Activated T-cell treated with anti-CD3 and anti-CD28 coated beads, Interleukin-2, amount 50 U/mL, for 72 hours (primary cell): ENCODE measurements at regions not wholly inside any gene's neighbourhood (a gene's known extent, or its start where the extent isn't known, plus 50 kb on each side); places are given as distances from the start of the nearest gene placed in this dataset.

ENCODE experiments used
- ATAC-seq, 2 donors: fragments of 150-1000 bp; cut with Tn5 transposase; replicated peaks in 1 of 2; 2 replicates each; pipeline ENCODE4 v1.10.0; 2021; ENCODE audit warnings: moderate library complexity in 2 of 2, mild to moderate bottlenecking in 1 of 2
- DNase-seq, 2 donors: peaks; one replicate each; pipeline ENCODE4 v3.0.0; 2021 to 2022; ENCODE audit warnings: mixed read lengths in 1 of 2
- H3K27ac Mint-ChIP-seq: one replicate; pipeline ENCODE4 v1.8.0; 2022; ENCODE audit warnings: mild to moderate bottlenecking, moderate library complexity, mixed read lengths
- H3K27me3 Mint-ChIP-seq: one replicate; pipeline ENCODE4 v1.8.0; 2022; ENCODE audit warnings: low read depth, mixed read lengths
- H3K36me3 Mint-ChIP-seq, 2 donors: one replicate each; pipeline ENCODE4 v1.8.0; 2022; ENCODE audit warnings: mixed read lengths in 2 of 2, mild to moderate bottlenecking in 1 of 2; ENCODE audit not compliant: insufficient read depth in 2 of 2
- H3K4me1 Mint-ChIP-seq: one replicate; pipeline ENCODE4 v1.8.0; 2022; ENCODE audit warnings: low read depth, mixed read lengths
- H3K4me3 Mint-ChIP-seq, 2 donors: one replicate each; pipeline ENCODE4 v1.8.0; 2022; ENCODE audit warnings: mild to moderate bottlenecking in 2 of 2, mixed read lengths in 2 of 2, moderate library complexity in 2 of 2
- H3K9me3 Mint-ChIP-seq, 2 donors: one replicate each; pipeline ENCODE4 v1.8.0; 2022; ENCODE audit warnings: mixed read lengths in 2 of 2

DNA sequence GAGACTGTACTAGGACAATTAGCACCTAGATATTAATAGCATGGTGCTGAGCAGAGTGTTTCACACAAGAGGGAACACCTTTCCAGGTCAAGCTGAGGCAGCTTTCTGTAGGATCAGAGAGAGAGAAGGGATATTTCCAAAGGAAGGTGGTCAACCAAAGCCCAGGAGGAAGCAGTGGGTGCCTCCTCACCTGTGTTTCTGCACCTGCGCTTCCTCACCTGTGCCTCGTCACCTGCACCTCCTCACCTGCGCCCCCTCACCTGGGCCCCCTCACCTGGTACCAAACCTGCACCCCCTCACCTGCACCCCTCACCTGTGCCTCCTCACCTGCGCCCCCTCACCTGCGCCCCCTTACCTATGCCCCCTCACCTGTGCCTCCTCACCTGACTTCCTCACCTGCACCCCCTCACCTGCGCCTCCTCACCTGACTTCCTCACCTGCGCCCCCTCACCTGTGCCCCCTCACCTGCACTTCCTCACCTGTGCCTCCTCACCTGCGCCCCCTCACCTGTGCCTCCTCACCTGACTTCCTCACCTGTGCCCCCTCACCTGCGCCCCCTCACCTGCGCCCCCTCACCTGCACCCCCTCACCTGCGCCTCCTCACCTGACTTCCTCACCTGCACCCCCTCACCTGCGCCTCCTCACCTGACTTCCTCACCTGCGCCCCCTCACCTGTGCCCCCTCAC lies 67.9 kb downstream of the TTLL2 start:
- H3K27ac Mint-ChIP-seq, result no peak overlapping the region
- peaks cover 6% of the 10 kb centered on the region for H3K27me3 Mint-ChIP-seq
- no peak for DNase-seq
- no peak overlapping the region for H3K4me3 Mint-ChIP-seq
- H3K4me1 Mint-ChIP-seq, result no peaks in the 10 kb centered on the region
- no peak for ATAC-seq
- no peaks in the 10 kb centered on the region for H3K36me3 Mint-ChIP-seq
- H3K9me3 Mint-ChIP-seq, result peaks cover 2 to 3% of the 10 kb centered on the region in 2 donors

DNA sequence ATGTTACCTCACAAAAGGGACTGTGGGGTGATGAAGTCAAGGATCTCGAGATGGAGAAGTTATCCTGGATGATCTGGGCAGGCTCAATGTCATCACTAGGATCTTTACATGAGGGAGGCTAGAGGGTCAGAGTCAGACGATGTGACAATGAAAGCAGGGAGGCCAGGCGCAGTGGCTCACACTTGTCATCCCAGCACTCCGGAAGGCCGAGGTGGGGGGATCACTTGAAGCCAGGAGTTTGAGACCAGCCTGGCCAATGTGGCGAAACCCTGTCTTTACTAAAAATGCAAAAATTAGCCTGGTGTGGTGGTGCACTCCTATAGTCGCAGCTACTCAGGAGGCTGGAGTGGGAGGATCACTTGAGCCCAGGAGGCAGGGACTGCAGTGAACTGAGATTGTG lies 68.8 kb downstream of the TTLL2 start:
- peaks cover 6% of the 10 kb centered on the region for H3K27me3 Mint-ChIP-seq
- no peaks in the 10 kb centered on the region for H3K36me3 Mint-ChIP-seq
- no peak overlapping the region for H3K4me3 Mint-ChIP-seq
- DNase-seq (no peak), ATAC-seq (no peak)
- peaks cover 1 to 2% of the 10 kb centered on the region in 2 donors for H3K9me3 Mint-ChIP-seq
- no peak overlapping the region for H3K27ac Mint-ChIP-seq
- no peaks in the 10 kb centered on the region for H3K4me1 Mint-ChIP-seq

DNA sequence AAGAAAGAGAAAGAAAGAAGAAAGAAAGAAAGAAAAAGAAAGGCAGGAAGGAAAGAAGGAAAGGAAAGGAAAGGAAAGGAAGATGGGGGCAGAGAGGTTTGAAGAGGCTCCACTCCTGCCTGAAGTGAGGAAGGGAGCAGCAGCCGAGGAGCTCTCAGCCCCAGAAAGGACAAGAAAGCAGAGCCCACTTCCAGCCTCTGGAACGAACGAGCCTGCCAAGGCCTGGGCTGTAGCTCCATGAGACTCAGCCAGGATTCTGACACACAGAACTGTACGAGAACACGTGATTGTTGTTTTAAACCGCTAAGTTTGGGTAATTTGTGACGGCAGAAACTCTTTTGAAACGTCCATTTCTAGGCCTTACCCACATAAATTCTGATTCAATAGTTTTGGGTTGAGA lies 69.5 kb downstream of the TTLL2 start:
- Mint-ChIP-seq H3K36me3 (no peaks in the 10 kb centered on the region), H3K4me3 (no peak overlapping the region), H3K27ac (no peak overlapping the region), H3K27me3 (peaks cover 6% of the 10 kb centered on the region), H3K9me3 (peaks cover 0 to 2% of the 10 kb centered on the region in 2 donors), H3K4me1 (no peaks in the 10 kb centered on the region)
- no peak for DNase-seq
- ATAC-seq, result no peak

DNA sequence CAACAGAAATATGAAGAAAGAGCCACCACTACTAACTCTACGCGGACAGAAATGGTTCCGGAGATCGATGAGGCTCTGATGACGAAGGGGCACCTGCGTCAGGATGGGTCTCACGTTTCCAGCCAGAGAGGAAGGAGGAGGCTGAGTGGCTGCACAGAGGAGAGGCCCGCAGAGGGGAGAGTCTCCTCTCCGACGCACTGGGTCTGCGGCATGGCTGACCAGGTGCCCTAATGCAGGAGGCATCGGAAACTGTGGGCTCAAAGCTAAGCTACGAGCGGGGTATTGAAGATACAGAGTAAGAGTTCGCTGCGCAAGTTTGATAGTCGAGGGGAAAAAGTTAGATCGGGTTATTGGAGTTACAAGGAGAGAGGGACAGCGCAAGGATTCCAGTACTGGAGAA lies 69.9 kb downstream of the TTLL2 start:
- Mint-ChIP-seq H3K4me3 (no peak overlapping the region), H3K27me3 (peaks cover 6% of the 10 kb centered on the region), H3K36me3 (no peaks in the 10 kb centered on the region), H3K4me1 (no peaks in the 10 kb centered on the region), H3K9me3 (peaks cover 0 to 2% of the 10 kb centered on the region in 2 donors), H3K27ac (no peak overlapping the region)
- no peak for DNase-seq
- ATAC-seq, result no peak

DNA sequence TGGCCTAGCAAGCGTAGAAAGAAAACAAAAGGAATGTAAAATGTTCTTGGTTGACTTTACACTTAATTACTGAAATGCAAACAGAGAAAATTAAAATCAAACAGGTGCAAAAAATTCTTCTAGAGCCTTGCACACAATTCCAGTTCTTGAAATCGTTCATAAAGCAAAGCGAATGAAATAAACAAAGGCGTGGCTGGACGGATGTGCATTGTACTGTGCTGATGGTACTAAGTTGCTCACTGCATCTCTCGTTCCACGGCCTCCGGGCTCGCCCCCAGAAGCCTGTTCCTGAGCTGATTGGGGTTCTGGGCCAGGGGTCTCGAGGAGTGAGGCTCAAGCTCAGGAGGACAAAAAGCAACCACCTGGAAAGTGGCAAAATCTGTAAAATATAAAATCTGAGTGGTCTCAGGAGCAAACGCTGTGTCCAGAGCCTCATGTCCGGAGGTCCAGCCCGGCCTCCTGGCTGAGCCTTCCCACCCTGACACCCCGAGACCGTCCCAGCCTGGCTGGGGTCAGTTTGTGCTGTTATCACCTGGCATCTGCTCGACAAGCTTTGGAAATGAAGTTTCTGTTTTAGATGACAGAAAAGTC lies 71.3 kb downstream of the TTLL2 start:
- ATAC-seq, result no peak
- H3K4me3 Mint-ChIP-seq, result no peak overlapping the region
- no peak for DNase-seq
- H3K27ac Mint-ChIP-seq, result no peak overlapping the region
- peaks cover 3% of the 10 kb centered on the region for H3K27me3 Mint-ChIP-seq
- H3K9me3 Mint-ChIP-seq, result peaks cover 0 to 2% of the 10 kb centered on the region in 2 donors
- H3K4me1 Mint-ChIP-seq, result no peaks in the 10 kb centered on the region
- no peaks in the 10 kb centered on the region for H3K36me3 Mint-ChIP-seq

DNA sequence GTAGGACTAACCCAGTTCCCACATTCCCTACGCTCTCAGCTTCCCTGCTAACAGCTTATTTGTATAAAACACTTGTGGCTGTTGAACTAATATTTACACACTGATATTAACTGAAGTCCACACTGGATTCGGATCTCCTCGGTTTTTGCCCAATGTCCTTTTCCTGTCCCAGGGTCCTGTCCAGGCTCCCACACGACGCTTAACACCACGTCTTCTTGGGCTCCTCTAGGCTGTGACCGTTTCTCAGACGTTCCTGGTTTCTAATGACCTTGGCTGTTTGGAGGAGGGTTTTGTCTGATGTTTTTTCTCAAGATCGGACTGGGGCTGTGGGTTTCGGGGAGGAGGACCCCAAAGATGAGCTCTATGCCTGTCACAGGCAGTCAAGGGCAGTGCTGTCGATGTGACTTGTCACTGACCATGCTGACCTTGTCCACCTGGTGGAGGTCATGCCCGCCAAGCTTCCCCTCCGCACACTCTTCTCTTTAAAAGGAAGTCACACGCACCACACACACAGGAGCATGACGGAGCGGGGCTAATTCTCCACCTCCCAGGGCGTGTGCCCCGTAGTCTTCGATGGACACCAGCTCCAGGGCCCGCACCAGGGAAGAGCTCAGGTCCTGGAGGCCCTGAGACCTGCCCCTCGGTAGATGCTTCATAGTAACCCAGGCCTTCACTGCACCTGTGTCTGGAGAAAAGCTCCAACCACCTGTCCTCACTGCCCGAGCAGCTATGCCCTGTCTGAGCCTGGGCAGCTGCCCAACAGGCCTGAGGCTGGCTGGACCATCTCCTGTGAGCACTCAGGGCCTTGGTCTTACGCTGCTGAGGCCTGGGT lies 72.0 kb downstream of the TTLL2 start:
- Mint-ChIP-seq H3K9me3 (peaks cover 0 to 2% of the 10 kb centered on the region in 2 donors), H3K27ac (no peak overlapping the region), H3K27me3 (no peaks in the 10 kb centered on the region), H3K4me1 (no peaks in the 10 kb centered on the region), H3K4me3 (no peak overlapping the region), H3K36me3 (no peaks in the 10 kb centered on the region)
- no peak for DNase-seq
- no peak for ATAC-seq

DNA sequence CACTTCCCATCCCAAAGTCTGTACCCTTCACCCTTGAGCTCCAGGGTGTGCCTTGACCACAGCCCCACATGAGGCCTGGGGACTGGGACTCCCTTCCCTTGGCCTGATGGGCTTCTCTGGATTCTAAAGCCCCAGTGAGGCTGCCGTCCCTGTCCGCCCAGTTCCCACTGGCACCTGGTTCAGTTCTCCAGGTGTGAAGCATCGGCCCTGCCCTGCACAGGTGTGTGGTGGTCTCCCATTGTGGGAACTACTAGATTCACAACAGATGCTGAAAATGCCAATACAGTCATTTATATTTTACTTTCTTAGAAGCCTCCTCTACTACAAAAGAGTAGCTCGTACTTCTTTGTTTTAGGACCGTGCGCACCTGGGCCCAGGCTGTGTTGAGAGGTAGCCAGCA lies 72.8 kb downstream of the TTLL2 start:
- Mint-ChIP-seq H3K4me1 (no peaks in the 10 kb centered on the region), H3K4me3 (no peak overlapping the region), H3K27ac (no peak overlapping the region), H3K9me3 (no peaks in the 10 kb centered on the region), H3K36me3 (no peaks in the 10 kb centered on the region), H3K27me3 (no peaks in the 10 kb centered on the region)
- DNase-seq (no peak), ATAC-seq (no peak)

DNA sequence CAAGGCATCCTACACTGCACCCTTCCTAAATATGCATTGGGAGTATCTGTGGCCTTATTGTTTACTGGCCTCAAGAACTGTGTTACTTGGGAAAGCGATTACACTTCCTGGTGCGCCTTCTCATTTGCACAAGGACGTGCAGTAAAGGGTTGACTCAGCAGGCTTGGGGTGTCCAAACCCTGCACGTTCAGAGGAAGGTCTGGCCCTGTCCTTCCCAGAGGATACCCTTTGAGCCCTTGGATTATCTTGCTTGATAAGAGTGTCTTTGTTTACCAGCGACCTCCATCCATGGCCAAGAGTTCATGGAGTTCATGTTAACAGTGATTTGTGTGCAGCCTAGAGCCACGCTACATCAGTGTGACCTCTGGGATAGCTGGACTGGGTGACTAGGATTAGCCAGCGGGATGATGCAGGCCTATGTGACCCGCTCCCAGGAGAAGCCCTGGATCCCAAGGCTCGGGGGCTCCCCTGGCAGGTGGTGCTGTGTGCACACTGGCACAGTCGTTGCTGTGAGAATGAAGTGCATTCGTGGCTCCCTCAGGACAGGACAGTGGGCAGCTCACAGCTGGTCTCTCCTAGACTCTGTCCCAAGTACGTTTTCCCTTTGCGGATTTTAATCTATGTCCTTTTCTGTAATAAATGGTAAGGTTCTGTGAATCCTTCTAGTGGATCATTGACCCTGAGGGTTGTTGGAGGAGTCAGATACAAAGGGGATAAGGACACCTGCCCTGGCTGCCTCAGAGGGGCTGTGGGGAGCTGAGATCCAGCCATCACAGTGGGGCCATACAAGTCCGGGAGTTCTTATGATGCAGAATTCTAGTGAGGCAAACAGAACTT lies 73.5 kb downstream of the TTLL2 start:
- H3K4me1 Mint-ChIP-seq, result no peaks in the 10 kb centered on the region
- H3K9me3 Mint-ChIP-seq, result no peaks in the 10 kb centered on the region
- H3K4me3 Mint-ChIP-seq, result no peak overlapping the region
- H3K27ac Mint-ChIP-seq, result no peak overlapping the region
- DNase-seq, result no peak
- no peak for ATAC-seq
- no peaks in the 10 kb centered on the region for H3K27me3 Mint-ChIP-seq
- H3K36me3 Mint-ChIP-seq, result no peaks in the 10 kb centered on the region

DNA sequence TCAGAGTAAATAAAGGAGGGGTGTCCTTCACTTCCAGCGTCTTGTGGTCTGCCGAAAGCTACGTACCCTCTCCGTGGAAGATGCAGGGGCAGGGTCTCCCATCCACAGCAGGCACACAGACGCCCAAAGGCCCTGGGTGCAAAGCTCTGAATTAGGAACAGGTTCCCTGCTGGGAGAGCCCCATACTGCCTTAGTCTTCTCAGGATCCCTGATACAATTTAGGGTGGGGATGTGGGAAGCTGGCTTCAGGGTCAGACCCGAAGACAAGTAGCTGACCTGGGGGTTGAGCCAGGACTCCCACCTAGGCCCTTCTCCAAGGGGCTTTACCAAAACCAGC lies 74.1 kb downstream of the TTLL2 start:
- no peak for ATAC-seq
- no peak for DNase-seq
- H3K4me3 Mint-ChIP-seq, result no peak overlapping the region

DNA sequence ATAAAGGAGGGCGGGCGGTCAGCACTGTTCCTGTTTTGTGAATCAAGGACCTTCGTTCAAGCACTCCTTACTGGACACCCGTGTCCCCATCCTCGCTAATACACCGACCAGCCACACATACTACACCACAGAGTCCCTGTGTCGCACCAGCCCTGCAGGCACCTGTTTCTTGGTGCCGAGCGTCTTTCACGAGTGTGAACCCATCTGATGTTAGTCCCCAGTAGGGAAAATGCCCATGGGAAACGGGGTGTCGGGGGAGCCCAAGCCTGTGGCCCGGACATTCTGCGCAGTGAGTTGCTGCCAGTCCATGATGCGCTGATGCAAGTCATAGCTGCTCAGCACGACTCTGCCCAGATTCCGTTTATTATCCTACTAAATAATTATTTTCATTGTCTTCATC lies 74.7 kb downstream of the TTLL2 start:
- Mint-ChIP-seq H3K36me3 (no peaks in the 10 kb centered on the region), H3K9me3 (no peaks in the 10 kb centered on the region), H3K27ac (no peak overlapping the region), H3K27me3 (no peaks in the 10 kb centered on the region), H3K4me3 (no peak overlapping the region), H3K4me1 (no peaks in the 10 kb centered on the region)
- DNase-seq (no peak), ATAC-seq (no peak)

More for the DNA sequence above, 74.1 kb downstream of the TTLL2 start:
- Mint-ChIP-seq H3K4me1 (no peaks in the 10 kb centered on the region), H3K27ac (no peak overlapping the region), H3K27me3 (no peaks in the 10 kb centered on the region), H3K9me3 (no peaks in the 10 kb centered on the region), H3K36me3 (no peaks in the 10 kb centered on the region)

DNA sequence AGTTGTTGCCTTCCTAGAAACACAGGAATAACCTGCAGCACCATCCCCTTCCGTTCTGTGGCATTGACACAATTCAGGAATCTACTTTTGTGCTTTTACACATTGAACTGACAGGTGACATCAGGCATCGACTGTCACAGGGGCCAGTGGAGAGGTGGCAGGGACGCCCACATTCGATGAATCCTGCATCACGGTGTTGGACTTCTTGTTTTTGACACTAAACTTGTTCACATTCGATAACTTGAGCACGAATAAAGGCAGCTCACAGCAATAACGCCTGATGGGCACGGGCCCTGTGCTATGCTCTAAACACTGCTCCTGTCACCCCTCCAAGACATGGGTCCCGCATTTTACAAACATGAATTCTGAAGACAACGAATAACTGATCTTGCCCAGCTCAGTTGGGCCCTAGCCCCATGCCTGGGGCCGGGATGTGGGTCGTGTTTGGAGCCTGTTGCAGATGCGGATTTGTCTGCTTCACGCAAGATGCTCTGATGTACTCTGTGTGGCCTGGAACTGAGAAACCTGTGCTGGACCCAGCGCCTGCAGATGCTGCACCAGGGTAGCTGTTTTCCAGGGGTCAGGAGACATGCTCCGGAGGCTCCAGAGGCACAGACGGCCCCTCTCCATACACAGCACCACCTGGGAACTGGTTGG lies 75.7 kb downstream of the TTLL2 start:
- Mint-ChIP-seq H3K36me3 (no peaks in the 10 kb centered on the region), H3K4me1 (no peaks in the 10 kb centered on the region), H3K27me3 (no peaks in the 10 kb centered on the region), H3K4me3 (no peak overlapping the region), H3K27ac (no peak overlapping the region), H3K9me3 (no peaks in the 10 kb centered on the region)
- ATAC-seq, result no peak
- DNase-seq, result no peak

DNA sequence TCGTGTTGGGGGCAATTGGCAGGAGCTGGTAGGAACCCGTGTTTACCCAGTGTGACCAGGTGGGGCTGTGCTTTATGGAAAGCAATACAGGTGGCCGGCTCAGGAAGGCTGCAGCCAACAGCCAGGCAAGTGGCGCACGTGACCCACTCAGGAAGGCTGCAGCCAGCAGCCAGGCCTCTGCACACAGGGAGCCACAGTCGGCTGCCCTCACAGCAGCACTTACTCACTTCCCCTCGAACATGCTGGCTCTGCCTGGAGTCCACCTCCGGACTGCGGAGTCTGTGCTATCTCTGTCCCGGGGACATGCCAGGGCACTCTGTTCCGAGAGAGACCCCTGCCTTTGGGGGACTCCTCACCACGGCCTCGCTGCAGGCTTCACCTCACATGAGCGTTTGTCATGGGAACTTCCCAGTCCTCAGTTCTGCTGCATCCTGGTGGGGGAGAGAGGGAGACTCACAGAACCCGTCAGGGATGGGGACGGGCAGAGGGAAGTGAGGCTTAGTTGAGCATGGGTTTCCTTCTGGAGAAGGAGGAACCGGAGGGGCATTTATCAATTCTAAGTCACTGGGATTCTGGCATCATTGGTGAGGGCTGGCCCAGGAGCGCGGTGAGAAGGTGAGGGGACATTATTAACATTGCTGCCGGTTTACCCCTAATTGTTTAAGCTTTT lies 76.8 kb downstream of the TTLL2 start:
- Mint-ChIP-seq H3K4me3 (no peak overlapping the region), H3K27me3 (no peaks in the 10 kb centered on the region), H3K36me3 (no peaks in the 10 kb centered on the region), H3K4me1 (no peaks in the 10 kb centered on the region), H3K9me3 (no peaks in the 10 kb centered on the region), H3K27ac (no peak overlapping the region)
- no peak for DNase-seq
- no peak for ATAC-seq
